ENCODE measurements at regions not wholly inside any gene's neighbourhood (a gene's known extent, or its start where the extent isn't known, plus 50 kb on each side); places are given as distances from the start of the nearest gene placed in this dataset.

DNA sequence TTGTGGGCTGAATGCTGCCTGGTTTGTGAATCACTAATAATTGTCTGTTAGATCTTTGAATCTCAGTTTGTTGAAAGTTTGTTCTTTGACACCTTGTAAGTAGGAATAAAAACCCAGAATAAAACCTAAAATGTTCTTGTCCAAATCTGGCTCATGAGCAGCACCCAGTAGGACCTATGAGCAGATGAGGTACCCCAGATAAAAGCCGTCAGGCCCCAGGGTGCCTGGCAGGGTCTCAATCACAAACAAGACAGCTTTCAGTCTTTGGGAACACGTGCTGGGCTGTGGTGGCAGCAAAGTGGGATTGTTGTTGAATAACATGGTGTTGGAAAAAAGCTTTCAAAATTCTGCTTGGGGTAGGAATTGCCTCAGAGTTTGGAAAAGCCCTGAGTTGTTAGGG lies 52.1 kb upstream of the ECI2 start:
- TF ChIP-seq, protein P1, sequence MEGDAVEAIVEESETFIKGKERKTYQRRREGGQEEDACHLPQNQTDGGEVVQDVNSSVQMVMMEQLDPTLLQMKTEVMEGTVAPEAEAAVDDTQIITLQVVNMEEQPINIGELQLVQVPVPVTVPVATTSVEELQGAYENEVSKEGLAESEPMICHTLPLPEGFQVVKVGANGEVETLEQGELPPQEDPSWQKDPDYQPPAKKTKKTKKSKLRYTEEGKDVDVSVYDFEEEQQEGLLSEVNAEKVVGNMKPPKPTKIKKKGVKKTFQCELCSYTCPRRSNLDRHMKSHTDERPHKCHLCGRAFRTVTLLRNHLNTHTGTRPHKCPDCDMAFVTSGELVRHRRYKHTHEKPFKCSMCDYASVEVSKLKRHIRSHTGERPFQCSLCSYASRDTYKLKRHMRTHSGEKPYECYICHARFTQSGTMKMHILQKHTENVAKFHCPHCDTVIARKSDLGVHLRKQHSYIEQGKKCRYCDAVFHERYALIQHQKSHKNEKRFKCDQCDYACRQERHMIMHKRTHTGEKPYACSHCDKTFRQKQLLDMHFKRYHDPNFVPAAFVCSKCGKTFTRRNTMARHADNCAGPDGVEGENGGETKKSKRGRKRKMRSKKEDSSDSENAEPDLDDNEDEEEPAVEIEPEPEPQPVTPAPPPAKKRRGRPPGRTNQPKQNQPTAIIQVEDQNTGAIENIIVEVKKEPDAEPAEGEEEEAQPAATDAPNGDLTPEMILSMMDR (IDR thresholded peaks at IDR 0.05): no peak
- intact Hi-C loops (cut with DNase I): no loop called here
- WGBS, 2 donors: 70 to 75% methylated on average over 2 of the region's 2 CpGs
- Histone ChIP-seq H3K4me1 (no peaks in the 10 kb centered on the region), H3K27me3 (no peaks in the 10 kb centered on the region), H3K36me3 (no peaks in the 10 kb centered on the region), H3K9me3 (no peaks in the 10 kb centered on the region), H3K27ac (no peak overlapping the region), H3K4me3 (no peak overlapping the region)
- DNase-seq (no peak), ATAC-seq (no peak)

DNA sequence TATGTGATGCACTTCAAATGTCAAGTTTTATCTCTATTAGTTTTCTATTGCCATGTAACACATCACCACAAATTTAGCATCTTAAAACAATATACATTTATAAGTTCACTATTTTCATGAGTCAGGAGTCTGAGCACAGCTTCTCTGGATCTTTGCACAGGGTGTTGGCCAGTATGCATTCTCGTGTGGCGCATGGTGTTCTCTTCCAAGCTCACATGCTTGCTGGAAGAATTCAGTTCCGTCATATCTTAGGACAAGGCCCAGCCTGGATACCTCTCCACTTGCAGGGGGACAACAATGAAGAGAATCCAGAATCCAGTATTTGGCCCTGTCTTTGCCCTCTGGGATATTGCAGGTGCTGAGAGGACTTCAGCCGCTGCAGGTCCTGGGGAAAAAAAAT lies 51.0 kb upstream of the ECI2 start:
- 71 to 90% methylated on average over 4 of the region's 4 CpGs for WGBS, 2 donors
- Histone ChIP-seq H3K9me3 (no peaks in the 10 kb centered on the region), H3K27ac (no peak overlapping the region), H3K4me1 (peaks cover 0 to 3% (median 0%) of the 10 kb centered on the region in 9 donors), H3K4me3 (no peak overlapping the region), H3K27me3 (no peaks in the 10 kb centered on the region), H3K36me3 (no peaks in the 10 kb centered on the region)
- DNase-seq (no peak), ATAC-seq (peak in 3 of 8 donors; percentile 33 to 85 (median 71))
- intact Hi-C loops (cut with DNase I): no loop called here
- TF ChIP-seq, protein P1 (IDR thresholded peaks at IDR 0.05): no peak

GRCh38 chr6:4185846-4186245 lies 50.5 kb upstream of the ECI2 start:
- Histone ChIP-seq H3K27me3 (no peaks in the 10 kb centered on the region), H3K36me3 (no peaks in the 10 kb centered on the region), H3K9me3 (no peaks in the 10 kb centered on the region), H3K4me1 (peaks cover 0 to 7% (median 0%) of the 10 kb centered on the region in 9 donors), H3K4me3 (no peak overlapping the region), H3K27ac (no peak overlapping the region)
- DNase-seq: no peak
- intact Hi-C loops (cut with DNase I): no loop called here
- WGBS, 2 donors: 91 to 97% methylated on average over 2 of the region's 2 CpGs
- ATAC-seq: no peak
- TF ChIP-seq, protein P1 (IDR thresholded peaks at IDR 0.05): no peak

DNA sequence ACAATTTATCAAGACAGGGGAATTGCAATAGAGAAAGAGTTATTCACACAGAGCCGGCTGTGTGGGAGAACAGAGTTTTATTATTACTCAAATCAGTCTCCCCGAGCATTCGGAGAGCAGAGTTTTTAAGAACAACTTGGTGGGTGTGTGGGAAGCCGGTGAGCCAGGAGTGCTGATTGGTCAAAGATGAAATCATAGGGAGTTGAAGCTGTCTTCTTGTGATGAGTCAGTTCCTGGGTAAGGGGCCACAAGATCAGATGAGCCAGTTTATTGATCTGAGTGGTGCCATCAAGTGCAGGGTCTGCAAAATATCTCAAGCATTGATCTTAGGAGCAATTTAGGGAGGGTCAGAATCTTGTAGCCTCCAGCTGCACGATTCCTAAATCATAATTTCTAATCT lies 50.0 kb upstream of the ECI2 start:
- TF ChIP-seq, protein P1 (IDR thresholded peaks at IDR 0.05): no peak
- ATAC-seq: no peak

More for the DNA sequence above, 50.0 kb upstream of the ECI2 start:
- intact Hi-C loops (cut with DNase I): no loop called here
- no peaks in the 10 kb centered on the region for H3K9me3 ChIP-seq
- H3K27ac ChIP-seq: no peak overlapping the region
- no peaks in the 10 kb centered on the region for H3K36me3 ChIP-seq
- DNase-seq: no peak
- peaks cover 0 to 8% (median 0%) of the 10 kb centered on the region in 9 donors for H3K4me1 ChIP-seq
- 85 to 86% methylated on average over 5 of the region's 5 CpGs for WGBS, 2 donors
- H3K27me3 ChIP-seq: no peaks in the 10 kb centered on the region
- no peak overlapping the region for H3K4me3 ChIP-seq

Data from heart right ventricle (tissue), 16 donors.